Rectal smooth muscle tissue (tissue), 1 donor: ENCODE measurements at regions not wholly inside any gene's neighbourhood (a gene's known extent, or its start where the extent isn't known, plus 50 kb on each side); places are given as distances from the start of the nearest gene placed in this dataset.
"Not testable (repeated sequence)": the region's sequence is repeated elsewhere in the genome, so short reads cannot be mapped to it uniquely, and the experiment has no call there.

Experiments used
- H3K27ac ChIP-seq: one replicate; pipeline ENCODE4 v1.7.0; 2013; ENCODE audit warnings: low read depth, low read length, inconsistent platforms
- H3K27me3 ChIP-seq: one replicate; pipeline ENCODE4 v1.7.0; 2013; ENCODE audit warnings: low read length; ENCODE audit not compliant: control insufficient read depth, insufficient read depth
- H3K36me3 ChIP-seq: one replicate; pipeline ENCODE4 v1.7.0; 2013; ENCODE audit warnings: low read length; ENCODE audit not compliant: control insufficient read depth, insufficient read depth
- H3K4me1 ChIP-seq: one replicate; pipeline ENCODE4 v1.7.0; 2013; ENCODE audit warnings: low read length; ENCODE audit not compliant: control insufficient read depth, insufficient read depth
- H3K4me3 ChIP-seq: one replicate; pipeline ENCODE4 v1.7.0; 2013; ENCODE audit warnings: low read length
- H3K9ac ChIP-seq: one replicate; pipeline ENCODE4 v1.7.0; 2013; ENCODE audit warnings: low read length

DNA sequence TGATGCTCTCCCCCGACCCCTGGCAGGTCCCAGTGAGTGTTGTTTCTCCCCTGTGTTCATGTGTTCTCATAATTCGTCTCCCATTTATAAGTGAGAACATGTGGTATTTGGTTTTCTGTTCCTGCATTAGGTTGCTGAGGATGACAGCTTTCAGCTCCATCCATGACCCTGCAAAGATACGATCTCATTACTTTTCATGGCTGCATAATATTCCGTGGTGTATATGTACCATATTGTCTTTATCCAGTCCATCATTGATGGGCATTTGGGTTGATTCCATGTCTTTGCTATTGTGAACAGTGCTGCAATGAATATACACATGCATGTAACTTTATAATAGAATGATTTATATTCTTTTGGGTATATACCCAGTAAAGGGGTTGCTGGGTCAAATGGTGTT is 321.5 kb downstream of the EMP1 start:
- H3K27ac ChIP-seq, H3K27me3 ChIP-seq, H3K36me3 ChIP-seq, H3K4me1 ChIP-seq, H3K9ac ChIP-seq, H3K4me3 ChIP-seq: not testable (repeated sequence)

DNA sequence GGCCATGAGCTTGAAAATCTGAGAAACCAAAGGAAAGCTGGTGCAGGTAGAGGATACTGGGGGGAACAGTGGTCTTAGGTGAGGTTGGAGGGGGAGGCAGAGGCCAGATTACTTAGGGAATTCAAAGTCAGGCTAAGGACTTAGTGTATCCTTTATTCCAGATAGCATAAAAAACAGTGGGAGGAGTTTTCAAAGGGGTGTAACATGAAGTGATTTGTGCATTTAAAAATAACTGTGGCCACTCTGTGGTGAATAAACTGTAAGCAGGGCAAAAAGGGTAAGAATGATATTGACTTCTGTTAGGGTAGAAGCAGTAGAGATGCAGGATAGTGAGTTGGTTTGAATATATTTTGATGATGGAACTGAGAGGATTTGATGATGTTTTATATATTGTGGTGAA is 313.2 kb downstream of the EMP1 start:
- Histone ChIP-seq H3K27ac (no peak overlapping the region), H3K4me1 (no peaks in the 10 kb centered on the region), H3K9ac (no peak overlapping the region), H3K4me3 (no peak overlapping the region), H3K27me3 (no peaks in the 10 kb centered on the region), H3K36me3 (no peaks in the 10 kb centered on the region)

DNA sequence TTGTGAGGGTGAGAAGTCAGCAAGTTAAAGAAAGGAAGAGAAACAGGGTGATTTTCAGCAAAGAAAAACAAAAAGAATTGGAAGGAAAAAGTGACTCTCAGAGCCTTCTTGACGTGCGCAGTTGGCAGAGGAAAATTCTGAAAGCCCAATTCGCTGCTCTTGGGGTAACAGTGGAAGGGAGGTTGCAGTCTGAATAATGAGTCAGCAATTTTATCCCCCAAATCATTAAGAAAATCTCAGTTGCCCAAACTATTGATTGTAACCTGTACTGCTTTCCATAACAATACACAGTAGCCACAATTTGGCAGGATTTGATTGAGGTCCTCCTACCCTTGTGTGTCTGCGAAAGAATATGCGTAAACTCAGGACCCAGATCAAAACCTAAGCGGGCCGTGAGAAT is 309.1 kb downstream of the EMP1 start:
- no peak overlapping the region for H3K27ac ChIP-seq
- H3K9ac ChIP-seq = no peak overlapping the region
- H3K36me3 ChIP-seq = no peaks in the 10 kb centered on the region
- H3K27me3 ChIP-seq = no peaks in the 10 kb centered on the region
- H3K4me3 ChIP-seq = no peak overlapping the region
- no peaks in the 10 kb centered on the region for H3K4me1 ChIP-seq

DNA sequence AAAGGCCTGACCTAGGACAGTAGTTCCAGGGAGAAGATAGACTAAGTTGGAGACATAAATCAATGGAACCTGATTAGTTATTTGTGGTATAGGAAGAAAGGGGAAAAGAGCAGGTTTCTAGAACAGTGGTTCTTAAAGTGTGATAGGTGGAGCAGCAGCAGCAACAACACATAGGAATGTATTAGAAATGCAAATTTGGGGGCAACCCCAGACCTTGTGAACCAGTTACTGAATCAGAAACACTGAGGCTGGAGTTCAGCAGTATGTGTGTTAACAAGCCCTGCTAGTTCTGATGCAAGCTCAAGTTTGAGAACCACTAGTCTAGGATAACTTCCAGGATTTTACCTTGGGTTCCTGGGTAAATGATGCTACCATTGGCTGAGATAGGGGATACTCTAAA is 308.7 kb downstream of the EMP1 start:
- no peak overlapping the region for H3K9ac ChIP-seq
- H3K27me3 ChIP-seq = no peaks in the 10 kb centered on the region
- H3K4me1 ChIP-seq = no peaks in the 10 kb centered on the region
- H3K27ac ChIP-seq = no peak overlapping the region
- no peaks in the 10 kb centered on the region for H3K36me3 ChIP-seq
- H3K4me3 ChIP-seq = no peak overlapping the region

DNA sequence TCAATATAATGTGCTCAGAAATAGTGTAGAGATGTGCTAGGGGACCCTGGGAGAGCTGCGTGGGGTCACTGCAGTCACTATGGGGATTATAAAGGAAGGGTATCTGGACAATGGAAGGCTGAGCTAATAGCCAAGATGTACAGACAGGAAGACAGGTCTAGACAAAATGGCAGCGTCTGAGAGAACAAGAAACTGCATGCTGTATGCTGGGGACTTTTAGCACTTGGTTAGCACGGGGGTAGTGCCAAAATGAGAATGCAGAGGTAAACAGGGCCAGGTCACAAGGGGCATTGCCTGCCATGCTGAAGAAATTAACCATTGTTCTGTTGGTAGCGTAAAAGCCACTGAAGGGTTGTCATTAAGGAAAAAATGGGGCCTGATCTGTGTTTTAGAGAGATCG is 308.2 kb downstream of the EMP1 start:
- Histone ChIP-seq H3K4me3 (no peak overlapping the region), H3K27ac (no peak overlapping the region), H3K4me1 (no peaks in the 10 kb centered on the region)

DNA sequence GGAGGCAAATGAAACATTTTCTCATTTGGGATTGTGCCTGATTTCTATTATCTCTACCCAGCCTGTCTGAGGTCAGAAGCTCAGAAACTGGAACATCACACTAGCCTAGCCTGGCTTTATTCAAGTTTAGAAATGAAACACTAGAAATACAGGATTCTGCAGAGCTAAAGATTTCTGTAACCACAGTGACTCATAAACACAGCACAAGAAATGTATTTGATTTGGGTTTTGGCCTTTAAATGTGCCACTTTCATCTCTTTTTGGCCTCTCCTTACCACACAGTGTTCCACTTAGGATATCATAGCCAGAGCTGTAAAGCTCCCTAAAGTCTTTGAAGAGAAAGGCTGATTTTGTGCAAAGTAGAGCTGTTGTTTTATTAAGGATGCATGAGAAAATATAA is 307.5 kb downstream of the EMP1 start:
- Histone ChIP-seq H3K4me1 (no peaks in the 10 kb centered on the region), H3K9ac (no peak overlapping the region), H3K4me3 (no peak overlapping the region), H3K27me3 (no peaks in the 10 kb centered on the region), H3K27ac (no peak overlapping the region), H3K36me3 (no peaks in the 10 kb centered on the region)

More for the DNA sequence above, 308.2 kb downstream of the EMP1 start:
- H3K9ac ChIP-seq = no peak overlapping the region
- H3K36me3 ChIP-seq = no peaks in the 10 kb centered on the region
- H3K27me3 ChIP-seq = no peaks in the 10 kb centered on the region

DNA sequence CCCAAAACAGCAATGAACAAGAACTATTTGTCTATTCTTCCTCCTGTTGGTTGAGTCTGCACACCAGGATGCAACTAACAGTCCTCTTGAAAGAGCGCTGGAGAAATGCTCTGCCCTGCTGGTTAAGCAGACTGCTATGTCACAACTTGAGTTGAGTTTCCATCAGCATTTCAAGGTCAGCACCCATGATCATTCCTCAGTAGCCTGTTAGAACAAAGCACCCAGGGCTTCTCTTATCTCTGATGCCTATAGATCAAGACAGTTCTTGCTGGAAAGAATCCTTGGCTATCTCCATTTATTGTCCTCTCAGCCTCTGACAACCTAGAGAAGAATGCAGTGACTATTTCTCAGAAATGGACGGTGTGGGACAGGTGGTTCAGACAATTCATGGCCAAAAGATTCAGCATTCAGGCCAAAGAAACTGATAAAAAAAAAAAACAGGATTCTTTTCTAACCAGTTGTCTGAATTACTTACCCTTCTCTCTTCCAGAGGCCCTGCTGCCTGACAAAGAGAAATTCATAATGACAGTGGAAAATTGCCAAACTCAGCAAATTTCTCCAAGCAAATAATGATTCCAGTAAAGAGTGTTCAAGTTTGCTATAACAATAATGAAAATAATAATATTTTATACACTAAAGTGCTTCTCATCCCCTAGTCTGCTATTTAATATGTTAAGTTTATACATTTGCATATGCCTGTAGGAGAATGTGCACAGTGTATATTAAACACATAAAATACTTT is 306.7 kb downstream of the EMP1 start:
- Histone ChIP-seq H3K4me3 (no peak overlapping the region), H3K27ac (no peak overlapping the region), H3K4me1 (no peaks in the 10 kb centered on the region), H3K36me3 (no peaks in the 10 kb centered on the region), H3K27me3 (no peaks in the 10 kb centered on the region), H3K9ac (no peak overlapping the region)

DNA sequence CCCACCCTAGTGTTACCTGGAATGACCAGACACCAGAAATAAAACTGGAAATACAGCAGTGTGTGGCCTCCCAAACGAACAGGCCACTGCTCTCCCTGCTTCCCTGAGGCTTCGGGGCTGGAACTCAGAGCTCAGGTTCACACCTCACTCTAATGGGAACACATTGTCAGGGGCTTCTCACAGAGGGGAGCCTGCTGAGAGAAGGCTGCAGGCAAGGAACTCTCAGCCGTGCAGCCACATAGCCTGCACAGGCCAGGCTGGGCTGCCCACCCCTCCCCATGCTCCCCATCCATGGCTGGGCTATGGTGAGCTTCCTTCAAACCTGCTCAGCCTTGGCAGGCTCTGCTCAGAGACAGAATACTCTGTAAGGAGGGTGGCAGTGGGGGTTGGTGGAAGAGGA is 302.5 kb downstream of the EMP1 start:
- no peak overlapping the region for H3K9ac ChIP-seq

DNA sequence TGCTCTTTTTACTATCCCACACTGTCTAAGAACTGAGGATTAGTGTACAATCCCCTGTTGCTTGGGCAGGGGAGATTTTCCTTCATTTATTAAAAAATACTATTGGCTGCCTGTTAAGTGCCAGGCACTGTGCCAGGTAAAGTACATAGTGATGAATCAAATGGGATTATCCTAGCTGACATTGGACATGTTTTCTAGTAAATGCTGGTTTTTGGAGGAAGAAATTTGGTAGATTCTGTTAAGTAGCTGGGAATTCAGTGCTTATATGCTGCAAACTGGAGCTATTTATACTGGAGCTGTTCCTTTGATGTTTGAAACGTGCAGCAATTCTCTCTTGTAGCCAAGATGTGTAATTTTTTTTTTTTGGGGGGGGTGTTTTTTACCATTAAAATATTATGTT is 299.6 kb downstream of the EMP1 start:
- H3K27me3 ChIP-seq = no peaks in the 10 kb centered on the region
- H3K4me1 ChIP-seq = no peaks in the 10 kb centered on the region
- no peak overlapping the region for H3K4me3 ChIP-seq
- no peak overlapping the region for H3K27ac ChIP-seq
- H3K36me3 ChIP-seq = no peaks in the 10 kb centered on the region
- no peak overlapping the region for H3K9ac ChIP-seq

More for the DNA sequence above, 302.5 kb downstream of the EMP1 start:
- Histone ChIP-seq H3K4me3 (no peak overlapping the region), H3K27ac (no peak overlapping the region), H3K36me3 (no peaks in the 10 kb centered on the region), H3K27me3 (no peaks in the 10 kb centered on the region), H3K4me1 (no peaks in the 10 kb centered on the region)

DNA sequence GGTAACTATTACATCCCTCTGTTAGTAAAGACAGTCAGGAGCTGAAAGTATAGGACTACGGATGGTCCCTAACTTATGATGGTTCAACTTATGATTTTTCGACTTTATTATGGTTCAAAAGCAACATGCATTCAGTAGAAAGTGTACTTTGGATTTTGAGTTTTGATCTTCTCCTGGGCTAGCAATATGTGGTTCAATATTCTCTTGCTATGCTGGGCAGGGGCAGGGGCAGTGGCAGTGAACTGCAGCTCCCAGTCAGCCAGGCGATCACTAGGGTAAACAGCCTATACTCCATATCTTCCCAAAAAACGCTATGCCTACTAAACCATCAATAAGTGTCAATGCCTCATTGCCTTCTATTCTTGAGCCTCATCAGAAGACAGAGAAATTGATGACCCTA is 292.7 kb downstream of the EMP1 start:
- H3K27ac ChIP-seq = no peak overlapping the region
- H3K4me1 ChIP-seq = no peaks in the 10 kb centered on the region
- no peaks in the 10 kb centered on the region for H3K27me3 ChIP-seq
- H3K4me3 ChIP-seq = no peak overlapping the region
- H3K9ac ChIP-seq = no peak overlapping the region
- H3K36me3 ChIP-seq = no peaks in the 10 kb centered on the region

DNA sequence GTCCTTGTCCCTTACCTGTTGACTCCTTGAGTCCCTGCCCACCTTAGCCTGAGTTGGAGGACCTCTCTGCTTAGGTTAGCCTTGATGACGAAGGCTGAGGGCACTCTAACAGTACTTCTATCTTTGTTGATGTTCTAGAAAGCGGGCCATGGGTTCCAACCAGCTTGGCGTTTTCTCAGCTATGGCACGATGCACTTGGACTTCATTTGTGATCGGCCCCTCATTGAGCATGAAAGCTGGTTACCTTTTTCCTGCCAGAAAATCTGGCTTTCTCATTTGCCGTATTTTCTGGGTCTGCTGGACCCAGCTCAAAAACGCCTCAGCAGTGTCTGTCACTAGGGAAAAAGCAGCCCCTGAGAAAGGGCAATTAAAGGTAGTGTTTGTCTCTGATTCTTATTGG is 290.8 kb downstream of the EMP1 start:
- H3K27ac ChIP-seq = no peak overlapping the region
- no peaks in the 10 kb centered on the region for H3K4me1 ChIP-seq
- H3K9ac ChIP-seq = no peak overlapping the region
- H3K4me3 ChIP-seq = no peak overlapping the region
- H3K27me3 ChIP-seq = no peaks in the 10 kb centered on the region
- no peaks in the 10 kb centered on the region for H3K36me3 ChIP-seq

DNA sequence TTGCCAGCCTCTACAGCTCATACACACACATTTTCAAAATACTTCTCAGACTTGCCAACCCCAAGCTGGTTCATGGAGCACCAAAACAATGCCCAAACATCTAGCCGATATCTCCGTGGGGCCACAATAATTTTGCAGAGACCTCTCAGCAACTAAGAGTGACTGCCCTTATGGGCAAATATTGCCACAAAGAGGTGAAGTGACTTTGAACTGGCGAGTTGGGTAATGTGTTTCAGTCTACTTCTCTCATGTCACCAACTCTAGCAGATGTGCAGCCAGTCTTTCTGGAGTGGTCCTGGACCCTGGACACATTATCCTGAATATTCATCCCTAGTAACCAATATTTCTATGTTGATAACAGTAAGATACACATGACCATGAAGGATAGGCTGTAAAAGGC is 290.3 kb downstream of the EMP1 start:
- Histone ChIP-seq H3K4me3 (no peak overlapping the region), H3K27me3 (no peaks in the 10 kb centered on the region), H3K4me1 (no peaks in the 10 kb centered on the region), H3K36me3 (no peaks in the 10 kb centered on the region), H3K27ac (no peak overlapping the region), H3K9ac (no peak overlapping the region)

DNA sequence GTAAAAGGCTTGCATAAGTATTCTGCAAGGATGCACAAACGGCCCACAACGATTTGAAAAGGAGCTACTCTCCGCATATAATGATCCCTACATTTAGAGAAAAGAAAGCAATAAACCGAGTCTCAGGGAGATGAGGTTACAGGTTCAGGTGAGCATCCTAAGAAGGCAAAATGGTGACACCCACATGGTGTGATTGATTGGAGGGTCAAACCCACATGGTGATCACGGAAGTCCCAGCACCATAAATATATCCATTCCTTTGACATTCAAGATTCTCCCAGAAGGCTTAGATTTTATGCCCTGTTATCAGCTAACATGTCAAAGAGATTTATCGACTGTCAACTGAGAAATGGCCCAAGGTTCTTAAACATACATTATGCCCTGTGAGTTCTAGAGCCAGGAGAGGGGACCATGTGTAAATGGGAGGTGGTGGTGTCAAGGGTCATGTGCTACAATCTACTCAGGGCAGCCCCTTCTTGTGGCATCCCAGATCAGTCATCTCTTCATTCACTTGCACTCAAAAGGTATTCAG is 282.2 kb downstream of the EMP1 start:
- no peaks in the 10 kb centered on the region for H3K36me3 ChIP-seq
- H3K4me3 ChIP-seq = no peak overlapping the region
- no peak overlapping the region for H3K9ac ChIP-seq
- no peaks in the 10 kb centered on the region for H3K27me3 ChIP-seq
- H3K27ac ChIP-seq = no peak overlapping the region
- no peaks in the 10 kb centered on the region for H3K4me1 ChIP-seq
